H1 (cell line): ENCODE measurements at regions not wholly inside any gene's neighbourhood (a gene's known extent, or its start where the extent isn't known, plus 50 kb on each side); places are given as distances from the start of the nearest gene placed in this dataset.

Source experiments
- CTBP2 ChIP-seq: IDR thresholded peaks from 2 replicates; pipeline ENCODE4 v1.7.0; 2011; ENCODE audit warnings: borderline replicate concordance, mild to moderate bottlenecking, moderate library complexity, mixed read lengths, low read length; ENCODE audit not compliant: insufficient read depth, insufficient read length
- GABPA ChIP-seq: IDR thresholded peaks from 2 replicates; pipeline ENCODE4 v1.6.1; 2011; ENCODE audit warnings: mild to moderate bottlenecking, low read length, moderate library complexity, borderline replicate concordance; ENCODE audit not compliant: insufficient read depth
- JUND ChIP-seq: IDR thresholded peaks from 2 replicates; pipeline ENCODE4 v1.6.1; 2011; ENCODE audit warnings: mild to moderate bottlenecking, improper control_type of control experiment, low read length
- NANOG ChIP-seq: IDR thresholded peaks from 2 replicates; pipeline ENCODE4 v1.6.1; 2011; ENCODE audit warnings: low read length, low read depth, mild to moderate bottlenecking, inconsistent platforms; ENCODE audit not compliant: insufficient read depth, poor library complexity, severe bottlenecking
- RXRA ChIP-seq: IDR thresholded peaks from 2 replicates; pipeline ENCODE4 v1.6.1; 2011; ENCODE audit warnings: low read depth, mild to moderate bottlenecking, low read length, moderate library complexity; ENCODE audit not compliant: insufficient read depth
- SIN3A ChIP-seq, 2 experiments: IDR thresholded peaks in 1 of 2; conservative IDR thresholded peaks in 1 of 2; 2 replicates each; pipeline ENCODE4 v1.6.1; 2011 to 2012; ENCODE audit warnings: low read length in 2 of 2, improper control_type of control experiment in 1 of 2, low read depth in 1 of 2, mild to moderate bottlenecking in 1 of 2
- TF ChIP-seq, protein P1 (sequence below), 3 experiments: IDR thresholded peaks; 1 replicate in 2 of 3; 2 replicates in 1 of 3; pipeline versions ENCODE4 v1.5.1 to v1.6.1; 2011; ENCODE audit warnings: low read length in 3 of 3, mild to moderate bottlenecking in 3 of 3, inconsistent platforms in 2 of 3, low read depth in 1 of 3, moderate library complexity in 1 of 3; ENCODE audit not compliant: insufficient read depth in 1 of 3; ENCODE audit errors: control extremely low read depth in 1 of 3

DNA sequence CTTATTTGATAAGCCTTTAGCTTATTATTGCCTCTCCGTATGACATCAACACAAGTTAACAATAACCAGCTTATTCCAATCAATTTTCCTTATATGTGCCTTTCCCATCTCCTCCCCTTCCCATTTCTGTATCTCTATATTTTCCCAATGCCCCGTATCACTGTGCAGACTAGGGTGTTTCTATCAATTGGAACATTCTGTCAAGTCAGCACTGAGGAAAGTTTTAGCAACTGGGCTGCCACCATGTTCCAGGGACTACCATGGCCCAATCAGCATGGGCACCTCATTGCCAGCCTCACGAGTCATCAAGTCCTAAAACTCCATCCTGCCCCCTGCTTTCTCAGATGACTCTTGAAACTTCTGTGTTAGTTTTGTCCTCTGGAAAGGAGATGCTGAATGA, 973.1 kb upstream of the CNTN5 start (continued):
- TF ChIP-seq, protein P1, sequence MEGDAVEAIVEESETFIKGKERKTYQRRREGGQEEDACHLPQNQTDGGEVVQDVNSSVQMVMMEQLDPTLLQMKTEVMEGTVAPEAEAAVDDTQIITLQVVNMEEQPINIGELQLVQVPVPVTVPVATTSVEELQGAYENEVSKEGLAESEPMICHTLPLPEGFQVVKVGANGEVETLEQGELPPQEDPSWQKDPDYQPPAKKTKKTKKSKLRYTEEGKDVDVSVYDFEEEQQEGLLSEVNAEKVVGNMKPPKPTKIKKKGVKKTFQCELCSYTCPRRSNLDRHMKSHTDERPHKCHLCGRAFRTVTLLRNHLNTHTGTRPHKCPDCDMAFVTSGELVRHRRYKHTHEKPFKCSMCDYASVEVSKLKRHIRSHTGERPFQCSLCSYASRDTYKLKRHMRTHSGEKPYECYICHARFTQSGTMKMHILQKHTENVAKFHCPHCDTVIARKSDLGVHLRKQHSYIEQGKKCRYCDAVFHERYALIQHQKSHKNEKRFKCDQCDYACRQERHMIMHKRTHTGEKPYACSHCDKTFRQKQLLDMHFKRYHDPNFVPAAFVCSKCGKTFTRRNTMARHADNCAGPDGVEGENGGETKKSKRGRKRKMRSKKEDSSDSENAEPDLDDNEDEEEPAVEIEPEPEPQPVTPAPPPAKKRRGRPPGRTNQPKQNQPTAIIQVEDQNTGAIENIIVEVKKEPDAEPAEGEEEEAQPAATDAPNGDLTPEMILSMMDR (IDR thresholded peaks at IDR 0.05; ENCODE audit: control extremely low read depth in 1 of 3, insufficient read depth in 1 of 3, low read depth in 1 of 3, low read length in 3 of 3) = no peak
- TF ChIP-seq CTBP2 = no peak
- TF ChIP-seq SIN3A (conservative IDR thresholded peaks at IDR 0.05 in 1 of 2, IDR thresholded peaks at IDR 0.05 in 1 of 2; ENCODE audit: low read depth in 1 of 2, low read length in 2 of 2) = no peak
- TF ChIP-seq RXRA = no peak
- no peak for TF ChIP-seq JUND
- TF ChIP-seq NANOG = no peak
- no peak for TF ChIP-seq GABPA
- TF ChIP-seq, all 59 proteins: peak for 0
